OCI-LY3 (cell line): ENCODE measurements at regions not wholly inside any gene's neighbourhood (a gene's known extent, or its start where the extent isn't known, plus 50 kb on each side); places are given as distances from the start of the nearest gene placed in this dataset.

Experiments
- H2AFZ ChIP-seq: fragments of 200-600, 300-600 bp; shearing (Covaris generic); 2 replicates; pipeline ENCODE4 v1.6.0; 2014; ENCODE audit warnings: antibody characterized with exemption, low read depth, low read length
- H3K27ac ChIP-seq: fragments of 200-600, 300-600 bp; sonication (generic); 2 replicates; pipeline ENCODE4 v1.5.1; 2014; ENCODE audit warnings: mild to moderate bottlenecking, low read length, moderate library complexity, mixed read lengths
- H3K27me3 ChIP-seq: fragments of 200-600, 300-600 bp; sonication (generic); 2 replicates; pipeline ENCODE4 v1.6.1; 2014; ENCODE audit warnings: low read depth, low read length, mixed read lengths
- H3K36me3 ChIP-seq: fragments of 200-600, 300-600 bp; sonication (generic); replicated peaks from 2 replicates; pipeline ENCODE3; 2014; ENCODE audit warnings: low read depth, low read length, mixed read lengths
- H3K4me1 ChIP-seq: fragments of 300-600, 200-600 bp; sonication (generic); 2 replicates; pipeline ENCODE4 v1.6.1; 2014; ENCODE audit warnings: low read length, mixed read lengths
- H3K4me2 ChIP-seq: fragments of 200-600, 300-600 bp; sonication (generic); 2 replicates; pipeline ENCODE4 v1.6.1; 2014; ENCODE audit warnings: low read length, mixed read lengths
- H3K4me3 ChIP-seq: fragments of 300-600, 200-600 bp; sonication (generic); 2 replicates; pipeline ENCODE4 v1.5.1; 2014; ENCODE audit warnings: antibody characterized with exemption, mild to moderate bottlenecking, low read length, moderate library complexity
- H3K79me2 ChIP-seq: fragments of 300-600, 200-600 bp; shearing (Covaris generic); 2 replicates; pipeline ENCODE4 v1.6.1; 2014; ENCODE audit warnings: mild to moderate bottlenecking, low read length, mixed read lengths
- H3K9ac ChIP-seq: fragments of 300-600, 200-600 bp; shearing (Covaris generic); 2 replicates; pipeline ENCODE4 v1.6.0; 2014; ENCODE audit warnings: mild to moderate bottlenecking, low read length, moderate library complexity
- H3K9me3 ChIP-seq: fragments of 200-600, 300-600 bp; shearing (Covaris generic); 2 replicates; pipeline ENCODE4 v1.6.1; 2014; ENCODE audit warnings: low read length, mixed read lengths; ENCODE audit not compliant: insufficient read depth
- H4K20me1 ChIP-seq: fragments of 200-600, 300-600 bp; sonication (generic); 2 replicates; pipeline ENCODE4 v1.6.1; 2016; ENCODE audit warnings: low read length, mixed read lengths; ENCODE audit not compliant: insufficient read depth
- CTCF ChIP-seq: fragments of 200-600, 300-600 bp; sonication (generic); IDR thresholded peaks from 2 replicates; pipeline ENCODE4 v1.5.1; 2014; ENCODE audit warnings: antibody characterized with exemption, low read length, low read depth
- EZH2phosphoT487 ChIP-seq: fragments of 200-600 bp; shearing (Covaris generic); IDR thresholded peaks from 2 replicates; pipeline ENCODE4 v1.6.1; 2018; ENCODE audit warnings: antibody characterized with exemption, mixed run types, low read depth

- no peak overlapping the region for H3K4me3 ChIP-seq
- H3K4me2 ChIP-seq = no peak overlapping the region
- no peaks in the 10 kb centered on the region for H3K4me1 ChIP-seq
- no peaks in the 10 kb centered on the region for H3K79me2 ChIP-seq
- no peak for TF ChIP-seq EZH2phosphoT487
- no peak for TF ChIP-seq CTCF
- H3K36me3 ChIP-seq = no peaks in the 10 kb centered on the region
- H3K27ac ChIP-seq = no peak overlapping the region
- no peaks in the 10 kb centered on the region for H4K20me1 ChIP-seq
- no peak overlapping the region for H2AFZ ChIP-seq
- H3K9me3 ChIP-seq = no peaks in the 10 kb centered on the region
- no peaks in the 10 kb centered on the region for H3K27me3 ChIP-seq
- no peak overlapping the region for H3K9ac ChIP-seq
These were observed 960.9 kb downstream of the SOCS6 start for GRCh38 chr18:71249791-71250190.

- H4K20me1 ChIP-seq = no peaks in the 10 kb centered on the region
- H3K9ac ChIP-seq = no peak overlapping the region
- H3K36me3 ChIP-seq = no peaks in the 10 kb centered on the region
- no peak overlapping the region for H3K4me3 ChIP-seq
- no peak overlapping the region for H2AFZ ChIP-seq
- no peak overlapping the region for H3K4me2 ChIP-seq
- no peaks in the 10 kb centered on the region for H3K27me3 ChIP-seq
- H3K79me2 ChIP-seq = no peaks in the 10 kb centered on the region
- no peaks in the 10 kb centered on the region for H3K4me1 ChIP-seq
- TF ChIP-seq EZH2phosphoT487 = no peak
- TF ChIP-seq CTCF = no peak
- H3K9me3 ChIP-seq = no peaks in the 10 kb centered on the region
- H3K27ac ChIP-seq = no peak overlapping the region
These were observed 954.1 kb downstream of the SOCS6 start for GRCh38 chr18:71242981-71243380.

GRCh38 chr18:71238974-71239624, 950.3 kb downstream of the SOCS6 start:
- Histone ChIP-seq H3K4me2 (no peak overlapping the region), H3K27me3 (no peaks in the 10 kb centered on the region), H3K36me3 (no peaks in the 10 kb centered on the region), H3K4me3 (no peak overlapping the region), H3K4me1 (no peaks in the 10 kb centered on the region), H3K9me3 (no peaks in the 10 kb centered on the region), H3K79me2 (no peaks in the 10 kb centered on the region), H4K20me1 (no peaks in the 10 kb centered on the region), H3K27ac (no peak overlapping the region), H3K9ac (no peak overlapping the region), H2AFZ (no peak overlapping the region)
- TF ChIP-seq CTCF = no peak
- TF ChIP-seq EZH2phosphoT487 = no peak

DNA sequence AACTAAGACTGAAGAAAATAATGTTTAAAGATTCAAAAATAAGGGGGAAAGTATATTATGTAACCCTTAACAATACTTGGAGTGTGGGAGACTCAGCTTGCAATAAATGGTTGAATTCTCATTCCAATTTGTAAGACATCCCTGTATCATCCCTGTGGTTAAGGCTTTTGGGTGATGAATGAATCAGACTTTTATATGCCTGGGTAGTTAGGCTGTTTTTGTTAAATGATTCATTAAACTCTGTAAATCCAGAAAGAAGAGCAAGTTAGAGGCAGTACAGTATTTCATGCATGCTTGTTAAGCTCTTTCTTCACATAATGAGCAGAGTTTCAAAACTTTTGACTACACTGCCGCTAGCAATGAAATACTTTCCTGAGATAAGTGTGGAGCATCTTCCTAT, 948.8 kb downstream of the SOCS6 start:
- Histone ChIP-seq H3K27me3 (no peaks in the 10 kb centered on the region), H3K4me1 (no peaks in the 10 kb centered on the region), H3K9me3 (no peaks in the 10 kb centered on the region), H2AFZ (no peak overlapping the region), H3K4me3 (no peak overlapping the region), H3K79me2 (no peaks in the 10 kb centered on the region), H3K9ac (no peak overlapping the region), H3K36me3 (no peaks in the 10 kb centered on the region), H4K20me1 (no peaks in the 10 kb centered on the region), H3K27ac (no peak overlapping the region), H3K4me2 (no peak overlapping the region)
- TF ChIP-seq CTCF (no peak), EZH2phosphoT487 (no peak)
